ENCODE measurements at regions not wholly inside any gene's neighbourhood (a gene's known extent, or its start where the extent isn't known, plus 50 kb on each side); places are given as distances from the start of the nearest gene placed in this dataset.
"Not testable (repeated sequence)": the region's sequence is repeated elsewhere in the genome, so short reads cannot be mapped to it uniquely, and the experiment has no call there.

- no peak for DNase-seq
Observed at GRCh38 chr1:171397851-171398469, 84.0 kb downstream of the FMO4 start.

GRCh38 chr1:171403393-171403792, 81.9 kb upstream of the PRRC2C start:
- DNase-seq = no peak

GRCh38 chr1:171405391-171405714, 80.0 kb upstream of the PRRC2C start:
- no peak for DNase-seq

- DNase-seq = not testable (repeated sequence)
Observed at GRCh38 chr1:171413557-171413956, 71.8 kb upstream of the PRRC2C start.

GRCh38 chr1:171418546-171418945, 66.8 kb upstream of the PRRC2C start:
- DNase-seq = no peak

- DNase-seq = peak; percentile 25
Observed at GRCh38 chr1:171420810-171421209, 64.5 kb upstream of the PRRC2C start.

GRCh38 chr1:171421413-171422020, 63.8 kb upstream of the PRRC2C start:
- DNase-seq = no peak

GRCh38 chr1:171422511-171422910, 62.8 kb upstream of the PRRC2C start:
- no peak for DNase-seq

GRCh38 chr1:171424494-171424893, 60.8 kb upstream of the PRRC2C start:
- no peak for DNase-seq

GRCh38 chr1:171426645-171427044, 58.7 kb upstream of the PRRC2C start:
- no peak for DNase-seq

GRCh38 chr1:171427852-171428471, 57.4 kb upstream of the PRRC2C start:
- DNase-seq = no peak

- no peak for DNase-seq
Observed at GRCh38 chr1:171429137-171429536, 56.2 kb upstream of the PRRC2C start.

- no peak for DNase-seq
Observed at GRCh38 chr1:171431994-171432393, 53.3 kb upstream of the PRRC2C start.

- no peak for DNase-seq
Observed at GRCh38 chr1:171432473-171432872, 52.9 kb upstream of the PRRC2C start.

- no peak for DNase-seq
Observed at GRCh38 chr1:171433451-171433850, 51.9 kb upstream of the PRRC2C start.

GRCh38 chr1:171434717-171435346, 50.5 kb upstream of the PRRC2C start:
- peak; percentile 14 for DNase-seq
